AML-193 (cell line): ENCODE measurements at regions not wholly inside any gene's neighbourhood (a gene's known extent, or its start where the extent isn't known, plus 50 kb on each side); places are given as distances from the start of the nearest gene placed in this dataset.

ENCODE experiments used
- DNase-seq, 2 experiments: peaks; one replicate each; lab custom pipeline; 2025; lab: John Stamatoyannopoulos, UW

DNA sequence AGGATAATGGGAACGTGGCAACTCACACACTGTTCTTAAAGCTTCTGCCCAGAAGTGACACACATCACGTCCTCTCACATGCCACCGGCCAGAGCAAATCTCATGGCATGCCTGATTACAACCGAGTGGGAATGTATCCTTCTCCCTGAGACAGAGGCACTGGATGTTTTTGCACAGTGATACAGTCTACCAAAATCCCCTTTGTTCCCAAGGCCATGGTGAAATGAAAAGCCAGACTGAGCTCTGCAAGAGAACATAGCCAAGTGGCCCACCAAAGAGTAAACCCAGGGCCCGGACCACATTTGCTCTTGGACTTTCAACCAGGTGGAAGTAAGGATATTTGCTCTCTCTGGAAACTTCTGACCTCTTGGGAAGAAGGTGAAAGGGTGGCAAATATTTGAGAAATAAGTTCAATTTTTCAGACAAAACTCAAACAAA is 186.2 kb upstream of the STT3B start:
- no peak for DNase-seq

DNA sequence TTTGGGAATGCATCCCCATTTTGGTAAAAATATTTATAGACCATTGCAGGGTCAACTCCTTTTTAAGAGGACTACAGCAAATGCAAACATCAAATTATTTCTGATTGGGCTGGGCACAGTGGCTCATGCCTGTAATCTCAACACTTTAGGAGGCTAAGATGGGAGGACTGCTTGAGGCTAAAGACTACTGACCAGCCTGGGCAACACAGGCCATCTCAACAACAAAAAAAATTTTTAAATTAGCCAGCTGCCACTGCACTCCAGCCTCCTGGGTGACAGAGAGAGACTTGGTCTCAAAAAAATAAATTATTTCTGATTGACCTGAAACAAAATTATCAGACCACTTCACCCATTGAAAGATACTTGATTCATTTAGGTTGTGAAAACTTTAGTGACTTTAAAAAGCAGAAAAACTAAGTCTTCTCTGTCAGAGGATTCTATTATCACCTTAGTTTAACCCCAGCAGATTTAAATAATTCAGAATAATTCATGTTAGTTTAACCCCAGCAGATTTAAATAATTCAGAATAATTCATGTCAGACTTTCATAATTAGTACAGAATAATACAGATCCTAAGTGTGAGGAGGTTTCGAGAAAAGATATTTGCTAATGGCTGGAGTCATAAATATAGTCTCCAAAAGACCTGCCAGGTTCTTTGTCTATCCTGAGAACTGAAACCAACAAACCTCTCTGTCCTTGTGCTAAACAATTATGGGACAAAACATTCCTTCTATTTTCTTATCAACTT is 183.6 kb upstream of the STT3B start:
- DNase-seq = no peak

DNA sequence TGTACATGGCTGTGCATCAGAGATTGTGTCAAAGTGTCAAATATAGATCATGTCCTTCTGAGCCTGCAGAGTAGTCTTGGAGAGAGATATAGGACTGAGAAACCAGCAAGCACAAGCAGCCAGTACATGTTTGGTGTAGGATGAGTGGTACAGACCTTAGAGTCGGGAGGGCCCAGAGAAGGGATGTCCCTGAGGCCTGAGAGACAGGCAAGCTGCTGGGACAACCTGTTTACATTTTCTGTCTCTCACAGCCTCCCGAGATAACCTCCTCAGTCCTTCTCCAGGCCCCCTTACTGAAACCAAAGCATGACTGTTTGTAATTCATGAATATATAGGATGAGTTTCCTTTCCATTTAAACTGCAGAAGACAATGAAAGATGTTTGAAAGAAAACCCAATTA is 182.4 kb upstream of the STT3B start:
- DNase-seq = no peak

DNA sequence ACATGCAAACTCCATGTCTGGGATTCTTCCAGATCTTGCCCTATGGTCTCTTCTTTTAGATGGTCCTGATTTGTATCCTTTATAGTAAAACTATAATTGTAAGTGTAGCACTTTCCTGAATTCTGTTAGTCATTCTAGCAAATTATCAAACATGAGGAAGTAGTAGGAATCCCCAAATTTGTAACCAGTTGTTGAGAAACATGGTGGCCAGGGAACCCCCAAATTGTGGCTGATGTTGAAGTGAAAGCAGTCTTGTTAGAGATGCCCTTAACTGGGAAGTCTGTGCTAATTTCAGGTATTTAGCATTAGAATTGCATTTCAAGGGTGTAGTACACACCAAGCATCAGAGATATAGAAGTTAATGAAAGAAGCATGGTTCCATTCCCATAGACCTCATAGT is 180.4 kb upstream of the STT3B start:
- no peak for DNase-seq

DNA sequence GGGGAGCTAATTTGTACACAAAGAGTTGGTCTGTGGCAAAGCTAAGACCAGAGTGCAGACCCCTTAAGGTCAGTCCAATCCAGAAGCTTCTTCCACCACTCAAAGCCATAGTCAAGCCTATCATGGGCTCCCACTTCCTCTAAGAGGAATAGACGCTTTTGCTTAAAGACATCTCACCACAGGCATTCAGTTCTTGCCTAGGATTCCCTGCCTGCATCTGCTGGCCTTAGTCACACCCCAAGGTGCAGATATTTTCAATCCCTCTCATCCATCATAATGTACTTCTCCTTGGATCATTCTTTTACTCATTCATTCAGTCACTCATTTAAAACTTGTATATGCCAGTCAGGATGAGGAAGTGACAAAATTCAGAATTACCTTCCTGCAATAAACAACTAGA is 179.6 kb upstream of the STT3B start:
- no peak for DNase-seq

DNA sequence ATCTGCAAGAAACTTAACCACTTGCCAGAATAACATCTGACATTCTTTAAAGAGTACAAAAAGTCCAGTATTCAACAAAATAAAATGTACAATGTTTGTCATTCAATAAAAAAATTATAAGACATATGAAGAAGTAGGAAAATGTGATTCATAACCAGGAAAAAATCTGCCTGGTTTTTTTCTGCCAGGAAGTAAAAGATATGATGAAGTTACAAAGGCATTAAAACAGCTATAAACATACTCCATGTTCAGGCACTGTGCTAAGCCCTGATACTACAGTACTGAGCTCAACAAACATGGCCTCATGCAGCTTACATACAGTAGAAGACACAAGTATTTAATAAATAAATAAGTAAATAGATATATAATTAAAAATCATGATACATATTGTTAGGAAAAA is 178.4 kb upstream of the STT3B start:
- no peak for DNase-seq

DNA sequence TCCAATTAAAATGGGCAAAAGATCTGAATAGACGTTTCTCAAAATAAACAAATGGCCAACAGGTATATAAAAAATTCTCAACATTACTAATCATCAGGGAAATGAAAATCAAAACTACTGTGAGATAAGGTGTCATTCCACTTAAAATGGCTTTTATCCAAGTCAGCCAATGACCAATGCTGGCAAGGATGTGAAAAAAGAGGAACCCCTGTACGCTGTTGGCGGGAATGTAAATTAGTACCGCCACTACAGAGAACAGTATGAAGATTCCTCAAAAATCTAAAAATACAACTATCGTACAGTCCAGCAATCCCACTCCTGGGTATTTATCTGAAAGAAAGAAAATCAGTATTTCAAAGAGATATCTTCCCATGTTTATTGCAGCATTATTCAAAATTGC is 176.9 kb upstream of the STT3B start:
- no peak for DNase-seq

DNA sequence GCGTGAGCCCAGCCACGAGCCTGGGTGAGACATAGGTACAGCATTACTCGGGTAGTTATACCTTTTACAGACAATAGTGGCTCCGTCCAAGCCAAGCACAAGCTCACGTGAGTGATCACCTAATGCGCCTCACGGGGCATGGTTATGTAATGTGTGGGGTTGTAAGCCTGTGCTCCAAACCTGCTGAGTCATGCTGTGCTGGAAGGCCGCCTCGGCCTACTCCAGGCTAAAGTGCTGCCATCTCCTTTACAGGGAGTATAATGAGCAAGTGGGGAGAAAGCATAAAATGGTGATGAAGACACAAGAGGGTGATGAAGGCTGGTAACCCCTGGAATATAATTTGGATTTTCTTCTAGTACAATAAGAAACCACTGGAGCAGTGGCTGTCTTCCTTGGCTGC is 175.8 kb upstream of the STT3B start:
- DNase-seq = no peak

DNA sequence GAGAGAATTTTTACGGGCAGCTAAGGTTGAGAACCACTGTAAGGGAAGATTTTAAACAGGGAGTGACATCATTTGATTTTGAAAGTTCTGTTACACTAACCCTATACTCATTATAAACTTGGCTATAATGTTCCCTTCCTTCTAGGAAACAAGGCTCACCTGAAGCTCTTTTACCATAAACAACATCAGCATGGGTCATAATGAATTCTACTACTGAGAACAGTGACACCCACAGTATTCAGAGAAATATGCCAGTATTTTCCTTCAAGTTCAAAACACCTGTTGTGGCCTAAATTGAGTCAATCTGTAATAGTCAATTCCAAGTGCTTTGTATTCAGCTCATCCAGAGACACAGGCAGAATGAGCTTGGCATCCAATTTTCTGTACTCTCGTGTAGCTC is 175.3 kb upstream of the STT3B start:
- no peak for DNase-seq

DNA sequence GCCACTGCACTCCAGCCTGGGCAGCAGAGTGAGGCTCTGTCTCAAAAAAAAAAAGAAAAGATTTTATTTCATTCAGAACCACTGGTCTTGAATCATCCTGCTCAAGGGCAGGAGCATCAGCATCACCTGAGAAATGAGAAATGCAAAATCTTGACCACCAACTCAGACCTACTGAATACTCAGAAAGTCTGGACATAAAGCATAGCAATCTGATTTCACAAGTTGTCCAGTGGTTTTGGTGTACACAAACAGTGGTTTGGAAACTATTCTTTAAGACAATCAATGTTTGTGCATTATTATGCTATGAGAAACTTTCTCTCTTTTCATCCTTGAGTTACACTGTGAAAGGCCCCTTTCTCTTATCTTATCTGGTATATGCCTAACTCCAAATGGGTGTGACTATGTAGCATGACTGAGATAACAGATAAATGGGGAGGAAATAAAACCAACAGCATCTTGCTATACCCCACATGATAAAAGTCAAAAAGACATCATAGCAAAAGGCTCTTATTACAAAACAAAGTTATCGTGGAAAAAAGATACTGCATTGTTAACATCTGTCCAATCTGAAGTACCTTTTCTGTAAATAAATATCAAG is 174.2 kb upstream of the STT3B start:
- no peak for DNase-seq

DNA sequence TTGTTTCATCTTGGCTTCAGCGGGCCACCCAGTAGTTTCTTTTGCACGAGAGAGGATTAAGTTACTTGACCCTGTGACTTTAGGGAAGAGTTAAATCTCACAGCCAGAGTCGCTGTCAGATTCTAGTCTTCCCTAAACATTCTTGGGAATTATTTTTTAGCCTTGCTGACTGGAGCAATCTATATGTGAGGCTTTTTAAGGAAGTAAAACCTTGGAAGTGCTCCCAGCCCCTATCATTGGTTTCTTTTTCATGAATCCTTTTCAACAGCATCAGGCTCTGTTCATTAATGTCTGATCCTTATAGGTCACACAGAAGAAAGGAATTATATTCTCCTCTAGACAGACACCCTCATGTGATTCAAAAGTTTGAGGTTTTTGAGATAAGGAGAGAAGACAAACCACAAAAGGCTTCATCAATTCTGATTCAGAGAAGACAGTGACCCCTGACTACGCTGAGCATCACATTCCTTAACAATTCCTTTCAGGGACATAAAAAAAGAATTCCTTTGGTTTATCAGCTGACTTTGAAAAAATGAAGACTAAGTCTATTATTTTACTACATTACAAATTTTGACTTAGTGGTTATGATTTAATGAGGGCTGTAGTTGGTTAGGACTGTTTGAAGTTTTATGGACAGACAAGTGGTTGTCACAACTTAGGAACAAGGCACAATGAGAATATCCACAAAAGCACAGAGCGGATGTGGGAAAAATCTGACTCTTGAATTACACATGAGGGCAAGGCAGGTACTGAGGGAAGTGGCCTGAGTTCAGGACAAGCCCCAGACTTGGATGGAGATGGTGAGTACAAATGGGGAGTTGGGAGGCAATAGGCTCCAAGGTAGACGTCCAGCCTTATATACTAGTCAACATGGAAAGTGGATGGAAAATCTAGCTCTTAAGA is 171.1 kb upstream of the STT3B start:
- DNase-seq = no peak

DNA sequence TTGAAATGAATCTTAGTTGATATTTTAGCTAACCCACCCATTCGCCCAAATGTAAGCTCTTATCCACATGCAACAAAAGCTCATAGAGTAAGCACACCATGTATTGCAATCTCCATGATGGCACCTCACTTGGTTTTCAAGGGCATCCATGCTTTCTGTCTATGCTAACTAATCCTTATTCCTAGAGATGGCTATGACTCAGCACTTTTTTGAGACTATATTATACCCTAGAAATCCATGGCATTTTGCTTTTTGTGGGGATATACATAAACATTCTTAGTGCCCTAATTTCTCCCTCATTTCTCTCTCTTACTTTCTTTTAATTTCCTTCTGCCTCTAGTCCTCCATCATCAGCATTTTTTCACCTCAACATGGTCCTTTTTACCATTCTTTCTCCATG is 168.5 kb upstream of the STT3B start:
- DNase-seq = no peak

DNA sequence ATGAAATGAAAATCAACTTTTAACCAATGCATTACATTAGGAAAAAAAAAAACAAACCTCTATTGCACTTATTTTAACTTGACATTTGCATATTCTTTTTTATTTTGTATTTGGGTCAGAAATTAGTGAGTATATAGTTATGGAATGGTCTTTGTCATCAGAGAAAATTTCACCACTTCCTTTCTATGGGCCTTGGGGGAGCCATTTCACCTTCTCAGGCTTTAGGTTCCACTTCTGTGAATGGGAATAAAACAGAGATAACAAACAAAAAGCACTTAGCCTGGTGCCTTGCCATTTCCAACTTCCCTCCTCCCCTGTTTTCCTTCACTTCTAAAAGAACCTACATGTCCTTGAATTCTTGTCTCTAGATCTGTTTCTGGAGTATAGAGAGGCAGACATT is 168.0 kb upstream of the STT3B start:
- no peak for DNase-seq

DNA sequence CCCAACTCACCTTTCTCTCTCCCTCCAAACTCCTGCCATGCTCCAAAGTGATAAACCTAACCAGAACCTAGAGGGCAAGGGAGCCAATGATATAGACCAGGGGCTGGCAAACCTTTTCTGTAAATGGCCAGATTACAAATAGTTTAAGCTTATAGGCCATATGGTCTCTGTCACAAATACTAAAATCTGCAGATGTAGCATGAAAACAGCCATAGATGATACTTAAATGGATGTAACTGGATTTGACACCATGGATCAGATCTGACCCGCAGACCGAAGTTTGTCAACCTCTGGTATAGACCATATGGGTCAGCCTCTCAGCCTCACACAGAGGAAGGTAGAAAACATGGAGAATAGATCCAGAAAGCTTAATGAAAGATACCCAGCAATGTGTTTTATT is 165.2 kb upstream of the STT3B start:
- DNase-seq = no peak

DNA sequence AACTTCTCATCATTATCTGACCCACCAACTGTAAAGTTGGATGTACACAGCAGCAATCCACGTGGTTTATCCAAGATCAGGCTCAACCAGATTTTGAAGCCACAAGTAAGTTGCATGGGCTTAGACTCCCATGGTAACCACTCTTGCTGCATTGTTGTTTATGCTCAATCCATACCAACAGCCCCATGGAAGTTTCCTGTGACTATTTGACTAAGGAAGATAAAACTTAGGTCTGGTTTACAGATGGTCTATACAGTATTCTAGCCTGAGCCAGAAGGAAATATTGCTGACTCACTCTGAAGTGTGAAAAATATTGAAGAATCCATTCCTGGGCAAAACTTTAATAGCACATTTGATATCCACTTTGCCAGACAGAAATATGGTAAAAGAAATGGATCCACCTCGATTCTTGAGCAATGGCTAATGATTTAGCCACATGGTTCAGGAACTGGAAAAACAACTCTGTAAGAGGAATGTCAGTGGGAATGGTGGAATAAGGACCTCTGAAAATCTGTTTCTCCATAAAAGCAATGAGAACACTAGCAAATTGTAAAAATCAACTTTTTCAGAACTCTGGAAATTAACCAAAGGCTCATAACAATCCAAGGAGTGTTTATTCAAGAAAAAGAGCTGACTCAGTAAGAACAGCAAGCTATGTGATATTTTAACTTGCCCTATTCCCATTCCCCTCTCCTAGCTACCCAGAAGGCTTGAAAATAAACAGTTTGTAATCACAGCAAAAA is 162.9 kb upstream of the STT3B start:
- DNase-seq = no peak

DNA sequence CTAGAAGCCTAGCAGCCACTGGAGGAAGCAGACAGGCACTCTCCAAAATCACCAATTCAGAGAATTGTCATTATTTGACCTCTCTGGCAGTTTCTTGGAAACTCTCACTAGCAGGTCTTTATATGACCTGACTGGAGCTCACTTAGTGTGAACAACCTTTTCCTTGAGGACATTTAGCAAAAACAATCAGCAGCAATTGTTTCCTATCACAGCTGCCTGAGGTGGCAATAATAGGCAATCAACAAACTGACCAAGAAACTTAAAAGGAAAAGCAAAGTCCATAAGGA is 162.4 kb upstream of the STT3B start:
- no peak for DNase-seq

DNA sequence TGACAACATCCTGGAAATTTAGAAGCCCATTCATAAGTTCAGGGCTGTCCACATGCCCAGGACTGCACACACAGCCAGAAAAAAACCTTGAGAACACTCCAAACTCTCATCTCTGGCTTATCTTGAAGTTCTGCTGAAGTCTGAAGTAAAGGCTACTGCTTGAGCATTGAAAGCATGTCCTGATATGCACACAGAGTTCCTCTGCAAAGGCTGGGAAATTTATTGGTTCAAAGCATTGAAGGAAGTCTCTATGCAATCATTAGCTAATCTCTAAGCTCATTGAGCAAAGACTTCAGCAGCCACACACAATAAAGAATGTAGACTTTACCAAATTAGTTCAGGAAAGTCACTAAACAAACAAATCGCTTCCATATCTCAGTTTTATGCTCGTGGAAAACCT is 162.0 kb upstream of the STT3B start:
- no peak for DNase-seq

DNA sequence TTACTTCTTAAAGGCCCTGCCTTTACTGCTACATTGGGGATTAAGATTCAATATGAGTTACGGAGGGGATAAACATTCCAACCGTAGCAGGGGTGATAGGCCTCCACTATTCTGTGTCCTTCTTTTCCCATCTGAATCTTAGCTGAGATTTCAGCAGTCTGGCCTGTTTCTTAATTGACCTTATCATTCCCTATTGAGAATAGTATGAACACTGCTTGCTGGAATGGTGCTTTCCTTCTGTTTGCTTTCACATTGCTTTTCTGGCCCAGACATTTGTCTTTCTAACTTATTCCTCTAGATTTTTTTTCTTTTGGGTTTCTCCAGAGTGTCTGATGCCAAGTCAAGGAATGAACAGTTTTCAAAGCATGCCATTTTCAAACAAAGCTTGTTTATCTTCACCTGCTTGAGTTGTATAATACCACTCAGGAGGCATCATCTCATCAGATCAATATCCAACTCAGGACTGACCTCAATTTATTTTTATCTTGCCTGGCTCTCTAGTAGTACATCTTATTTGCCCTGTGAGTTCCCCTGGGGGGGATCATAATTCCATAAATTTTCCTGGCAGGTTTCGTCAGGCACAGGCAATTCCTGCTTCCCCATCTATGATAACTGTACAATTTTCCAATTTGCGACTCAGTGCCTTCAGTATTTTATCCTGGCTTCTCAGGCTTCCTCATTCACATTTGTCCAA is 161.1 kb upstream of the STT3B start:
- no peak for DNase-seq

DNA sequence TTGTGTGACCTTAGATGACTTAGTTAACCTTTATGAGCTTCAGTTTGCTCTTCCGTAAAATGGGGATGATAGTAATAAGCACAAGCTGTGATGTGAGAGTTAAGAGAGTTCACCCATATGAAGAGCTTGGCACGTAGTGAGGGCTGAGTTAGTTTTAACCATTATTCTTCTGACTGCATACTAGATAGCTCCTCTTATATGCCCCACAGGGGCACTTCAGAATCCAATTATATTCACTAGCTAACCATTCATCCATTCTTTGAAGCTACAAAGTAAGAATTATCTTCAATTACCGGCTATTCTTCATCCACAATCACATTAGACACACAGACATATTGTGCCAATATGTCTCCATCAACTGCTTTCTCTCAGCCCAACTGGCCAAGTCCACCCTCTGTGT is 159.0 kb upstream of the STT3B start:
- no peak for DNase-seq

DNA sequence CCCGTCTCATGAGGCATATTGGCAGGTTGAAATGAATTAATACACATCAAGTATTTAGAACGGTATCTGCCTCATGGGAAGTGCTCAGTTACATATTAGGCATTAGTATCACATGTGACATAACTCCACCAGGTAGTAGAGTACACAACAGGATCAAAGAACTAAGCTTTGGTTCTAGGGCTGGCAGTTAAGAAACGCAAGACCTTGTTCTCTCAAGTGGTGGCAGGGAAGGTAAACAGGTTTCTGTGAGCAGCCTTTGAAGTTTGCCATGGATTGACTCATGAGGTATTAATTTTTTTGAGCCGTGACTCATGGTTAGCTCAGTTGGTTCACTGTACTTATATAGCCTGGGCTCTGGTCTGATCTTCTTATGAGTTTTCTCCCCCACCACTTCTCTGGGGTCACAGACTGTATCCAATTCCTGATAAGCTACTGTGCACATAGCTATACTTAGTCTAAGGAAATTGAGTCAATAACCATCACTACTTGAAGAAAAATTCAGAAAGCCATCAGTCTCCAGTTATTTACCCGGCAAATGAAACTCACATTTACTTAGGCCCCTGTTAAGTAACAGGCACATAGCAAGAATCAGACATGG is 155.6 kb upstream of the STT3B start:
- no peak for DNase-seq

DNA sequence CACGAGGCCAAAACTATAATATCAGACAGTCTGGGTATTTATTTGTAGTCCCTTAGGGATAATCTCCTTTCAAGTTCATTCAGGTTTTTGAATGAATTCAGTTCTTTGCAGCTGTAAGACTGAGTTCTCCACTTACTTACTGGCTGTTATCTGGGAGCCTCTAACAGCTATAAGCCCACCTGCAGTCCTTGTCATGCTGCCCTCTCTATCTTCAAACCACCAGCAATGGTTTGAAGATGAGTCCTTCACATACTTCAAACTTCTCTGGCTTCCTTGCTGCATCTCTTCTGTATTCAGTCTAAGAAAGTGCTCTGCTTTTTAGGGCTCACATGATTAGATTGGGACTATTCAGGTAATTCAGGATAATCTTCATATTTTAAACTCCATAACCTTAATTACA is 154.5 kb upstream of the STT3B start:
- no peak for DNase-seq

DNA sequence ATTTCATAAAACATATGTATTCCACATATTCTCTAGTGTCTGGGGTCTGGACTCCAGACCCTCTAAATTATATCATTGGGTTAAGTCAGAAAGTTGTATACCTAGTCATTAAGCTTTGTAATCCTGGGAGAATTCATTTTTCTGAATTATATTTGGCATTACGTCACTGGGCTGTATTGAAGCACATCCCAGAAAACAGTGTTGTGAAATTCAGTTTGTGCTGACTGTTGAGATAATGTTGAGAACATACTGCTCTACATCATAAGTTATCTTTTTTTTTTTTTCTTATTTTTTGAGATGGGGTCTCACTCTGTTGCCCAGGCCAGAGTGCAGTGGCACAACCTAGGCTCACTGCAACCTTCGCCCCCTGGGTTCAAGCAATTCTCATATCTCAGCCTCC is 153.1 kb upstream of the STT3B start:
- DNase-seq = no peak
